ENCODE measurements at regions not wholly inside any gene's neighbourhood (a gene's known extent, or its start where the extent isn't known, plus 50 kb on each side); places are given as distances from the start of the nearest gene placed in this dataset.

DNA sequence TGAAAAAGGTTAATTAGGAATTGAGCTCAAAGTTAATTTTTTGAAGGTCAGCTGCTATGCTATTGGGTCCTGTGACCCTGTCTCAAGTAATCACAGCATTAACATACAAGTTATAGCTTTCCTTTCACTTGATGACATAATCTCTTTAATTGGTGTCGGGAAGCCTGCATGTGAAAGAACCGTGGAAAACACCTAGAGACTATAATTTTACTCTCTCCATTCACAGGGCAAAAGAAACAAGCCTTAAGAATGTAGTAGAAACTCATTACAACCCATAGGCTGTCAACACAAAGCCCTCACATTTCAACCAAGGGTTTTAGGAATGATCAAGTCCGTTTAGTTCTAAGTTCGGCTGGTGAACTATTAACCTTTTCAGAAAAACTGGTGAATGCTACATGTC, 104.4 kb downstream of the PPM1A start:
- no peak for TF ChIP-seq CTCF (IDR thresholded peaks at IDR 0.05)
- TF ChIP-seq POLR2A (IDR thresholded peaks at IDR 0.05) = no peak
